Uterus (tissue), 2 donors: ENCODE measurements at regions not wholly inside any gene's neighbourhood (a gene's known extent, or its start where the extent isn't known, plus 50 kb on each side); places are given as distances from the start of the nearest gene placed in this dataset.

ENCODE experiments used
- CTCF ChIP-seq, 4 experiments: fragments of 200-600 bp in 2 of 4; fragments of 450-650 bp in 2 of 4; sonication (generic) in 2 of 4; IDR thresholded peaks; one replicate each; pipeline ENCODE4 v1.5.1; 2016 to 2019; ENCODE audit warnings: antibody characterized with exemption in 4 of 4, mild to moderate bottlenecking in 2 of 4, moderate library complexity in 1 of 4
- POLR2A ChIP-seq, 2 donors: fragments of 450-650 bp; IDR thresholded peaks; one replicate each; pipeline ENCODE4 v1.6.1; 2016; ENCODE audit warnings: antibody characterized with exemption in 2 of 2, mild to moderate bottlenecking in 1 of 2, moderate library complexity in 1 of 2

GRCh38 chr17:13919818-13920217 lies 149.5 kb upstream of the COX10 start:
- TF ChIP-seq POLR2A (IDR thresholded peaks at IDR 0.05) (no peak), CTCF (IDR thresholded peaks at IDR 0.05) (no peak)
